NB4 (cell line): ENCODE measurements at regions not wholly inside any gene's neighbourhood (a gene's known extent, or its start where the extent isn't known, plus 50 kb on each side); places are given as distances from the start of the nearest gene placed in this dataset.

Experiments used
- DNase-seq: peaks from one replicate; pipeline ENCODE4 v3.0.0; 2010; ENCODE audit warnings: low read depth
- H3K4me3 ChIP-seq: one replicate; pipeline ENCODE4 v1.5.1; 2011; ENCODE audit warnings: mild to moderate bottlenecking, low read depth, low read length, moderate library complexity
- MYC ChIP-seq: IDR thresholded peaks from 2 replicates; pipeline ENCODE4 v1.6.1; 2011; ENCODE audit warnings: low read depth, low read length
- POLR2A ChIP-seq: IDR thresholded peaks from 2 replicates; pipeline ENCODE4 v1.6.1; 2011; ENCODE audit warnings: mild to moderate bottlenecking; ENCODE audit not compliant: insufficient read length; ENCODE audit errors: extremely low read depth
- TF ChIP-seq, protein P1 (sequence below): IDR thresholded peaks from one replicate; pipeline ENCODE4 v1.5.1; 2012; ENCODE audit warnings: low read depth, low read length
- TF ChIP-seq, protein P2 (sequence below): IDR thresholded peaks from 2 replicates; pipeline ENCODE4 v1.6.1; 2011; ENCODE audit warnings: low read depth, low read length

DNA sequence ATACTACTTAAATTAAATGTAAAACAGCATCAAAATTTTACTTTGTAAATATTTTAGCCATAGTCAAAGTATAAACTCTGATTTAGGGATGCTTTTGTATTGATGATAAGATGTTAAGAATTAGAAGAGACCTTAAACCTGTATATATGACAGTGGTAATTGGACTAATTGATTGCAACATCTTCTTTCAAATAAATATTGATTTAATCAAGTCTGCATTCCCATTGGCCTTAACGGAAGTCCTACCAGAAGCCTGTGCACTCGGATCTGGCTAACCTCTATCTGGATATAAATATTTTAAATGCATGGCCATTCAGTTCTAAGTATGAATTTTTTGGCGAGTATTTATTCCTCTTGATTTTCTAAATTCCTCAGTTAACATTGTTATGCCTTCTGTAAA, 856.1 kb downstream of the USP25 start:
- H3K4me3 ChIP-seq = no peak overlapping the region
- no peak for DNase-seq

DNA sequence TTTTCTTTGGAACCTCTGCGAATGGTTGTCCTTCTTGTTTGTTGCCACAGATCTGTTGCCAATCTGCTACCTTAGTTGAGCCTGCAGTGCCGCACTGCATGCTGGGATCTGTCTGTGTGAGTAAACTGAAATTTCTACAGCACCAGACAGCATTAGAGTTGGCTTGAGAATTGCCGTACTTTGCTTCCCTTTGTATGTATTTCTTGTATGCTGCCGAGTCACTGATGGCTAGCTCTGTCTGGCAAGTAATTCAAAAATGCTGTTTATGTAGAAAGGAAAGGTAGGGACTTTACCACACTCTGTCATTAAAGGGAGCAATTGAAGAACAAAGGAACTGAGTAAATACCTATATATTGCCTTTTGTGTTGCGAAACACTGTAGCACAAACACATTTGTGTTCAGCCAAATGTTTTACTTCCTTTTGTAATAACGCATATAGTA, 857.4 kb downstream of the USP25 start:
- TF ChIP-seq, protein P1, sequence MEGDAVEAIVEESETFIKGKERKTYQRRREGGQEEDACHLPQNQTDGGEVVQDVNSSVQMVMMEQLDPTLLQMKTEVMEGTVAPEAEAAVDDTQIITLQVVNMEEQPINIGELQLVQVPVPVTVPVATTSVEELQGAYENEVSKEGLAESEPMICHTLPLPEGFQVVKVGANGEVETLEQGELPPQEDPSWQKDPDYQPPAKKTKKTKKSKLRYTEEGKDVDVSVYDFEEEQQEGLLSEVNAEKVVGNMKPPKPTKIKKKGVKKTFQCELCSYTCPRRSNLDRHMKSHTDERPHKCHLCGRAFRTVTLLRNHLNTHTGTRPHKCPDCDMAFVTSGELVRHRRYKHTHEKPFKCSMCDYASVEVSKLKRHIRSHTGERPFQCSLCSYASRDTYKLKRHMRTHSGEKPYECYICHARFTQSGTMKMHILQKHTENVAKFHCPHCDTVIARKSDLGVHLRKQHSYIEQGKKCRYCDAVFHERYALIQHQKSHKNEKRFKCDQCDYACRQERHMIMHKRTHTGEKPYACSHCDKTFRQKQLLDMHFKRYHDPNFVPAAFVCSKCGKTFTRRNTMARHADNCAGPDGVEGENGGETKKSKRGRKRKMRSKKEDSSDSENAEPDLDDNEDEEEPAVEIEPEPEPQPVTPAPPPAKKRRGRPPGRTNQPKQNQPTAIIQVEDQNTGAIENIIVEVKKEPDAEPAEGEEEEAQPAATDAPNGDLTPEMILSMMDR = no peak
- TF ChIP-seq POLR2A (no peak), MYC (no peak)
- TF ChIP-seq, protein P2, sequence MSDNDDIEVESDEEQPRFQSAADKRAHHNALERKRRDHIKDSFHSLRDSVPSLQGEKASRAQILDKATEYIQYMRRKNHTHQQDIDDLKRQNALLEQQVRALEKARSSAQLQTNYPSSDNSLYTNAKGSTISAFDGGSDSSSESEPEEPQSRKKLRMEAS = no peak
- peak; percentile 9 for DNase-seq
- H3K4me3 ChIP-seq = no peak overlapping the region

More for the DNA sequence above, 856.1 kb downstream of the USP25 start:
- TF ChIP-seq POLR2A = no peak
- TF ChIP-seq, protein P1 = no peak
- TF ChIP-seq MYC = no peak
- TF ChIP-seq, protein P2 = no peak

DNA sequence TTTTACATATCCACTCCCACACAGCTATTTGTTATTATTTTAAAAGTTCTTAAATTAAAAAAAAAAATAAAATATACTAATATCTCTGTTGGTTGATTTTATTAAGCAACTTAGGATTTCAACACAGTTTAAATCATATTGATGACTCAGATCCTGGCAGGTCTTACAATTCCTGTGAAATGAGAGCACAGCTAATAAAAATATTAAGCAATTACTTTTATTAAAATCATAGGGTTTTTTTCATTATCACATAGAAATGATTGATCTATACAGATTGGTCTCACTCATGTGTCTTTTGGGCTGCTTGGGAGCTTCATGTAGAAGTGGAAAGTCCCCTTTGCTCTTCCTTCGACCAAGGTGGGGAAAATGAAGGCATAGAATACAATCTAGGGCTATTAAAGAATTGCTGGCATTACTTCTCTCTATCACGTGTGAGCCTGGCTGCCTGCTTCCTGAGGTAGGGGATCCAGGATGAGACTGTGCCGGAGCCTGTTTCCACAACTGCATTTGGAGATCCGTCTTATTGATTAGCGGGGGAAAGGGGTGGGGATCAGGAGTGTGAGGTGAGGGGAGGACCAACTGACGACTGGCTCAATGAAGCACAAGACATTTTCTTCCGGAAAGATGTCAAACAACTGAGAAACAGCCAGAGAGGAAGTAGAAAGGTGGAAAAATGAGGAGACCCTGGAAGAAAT, 858.0 kb downstream of the USP25 start:
- no peak overlapping the region for H3K4me3 ChIP-seq

DNA sequence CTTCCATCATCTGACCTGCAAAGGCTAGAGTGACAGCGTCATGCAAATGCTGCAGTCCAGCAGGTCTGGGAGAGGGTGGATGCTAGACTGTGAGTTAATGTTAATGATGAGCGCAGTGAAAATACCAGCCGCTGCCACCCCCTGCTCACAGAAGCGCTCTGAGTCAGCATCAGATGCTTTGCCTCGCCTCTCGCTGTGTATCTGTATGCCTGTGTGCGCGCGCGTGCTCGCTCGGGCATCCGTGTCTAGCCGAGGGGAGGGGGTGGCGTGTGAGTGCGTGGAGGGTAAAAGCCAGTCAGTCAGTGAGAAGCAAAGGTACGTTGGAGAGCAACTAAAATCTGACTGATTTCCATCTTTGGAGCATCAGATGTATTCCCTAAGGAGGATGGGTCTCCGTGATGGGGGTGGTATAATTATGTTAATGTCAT, 858.7 kb downstream of the USP25 start:
- DNase-seq = no peak
- TF ChIP-seq, protein P2 = no peak
- TF ChIP-seq MYC (no peak), POLR2A (no peak)
- TF ChIP-seq, protein P1 = no peak
- no peak overlapping the region for H3K4me3 ChIP-seq

More for the DNA sequence above, 858.0 kb downstream of the USP25 start:
- TF ChIP-seq MYC (no peak), POLR2A (no peak)
- TF ChIP-seq, protein P2 = no peak
- TF ChIP-seq, protein P1 = no peak
- DNase-seq = no peak

DNA sequence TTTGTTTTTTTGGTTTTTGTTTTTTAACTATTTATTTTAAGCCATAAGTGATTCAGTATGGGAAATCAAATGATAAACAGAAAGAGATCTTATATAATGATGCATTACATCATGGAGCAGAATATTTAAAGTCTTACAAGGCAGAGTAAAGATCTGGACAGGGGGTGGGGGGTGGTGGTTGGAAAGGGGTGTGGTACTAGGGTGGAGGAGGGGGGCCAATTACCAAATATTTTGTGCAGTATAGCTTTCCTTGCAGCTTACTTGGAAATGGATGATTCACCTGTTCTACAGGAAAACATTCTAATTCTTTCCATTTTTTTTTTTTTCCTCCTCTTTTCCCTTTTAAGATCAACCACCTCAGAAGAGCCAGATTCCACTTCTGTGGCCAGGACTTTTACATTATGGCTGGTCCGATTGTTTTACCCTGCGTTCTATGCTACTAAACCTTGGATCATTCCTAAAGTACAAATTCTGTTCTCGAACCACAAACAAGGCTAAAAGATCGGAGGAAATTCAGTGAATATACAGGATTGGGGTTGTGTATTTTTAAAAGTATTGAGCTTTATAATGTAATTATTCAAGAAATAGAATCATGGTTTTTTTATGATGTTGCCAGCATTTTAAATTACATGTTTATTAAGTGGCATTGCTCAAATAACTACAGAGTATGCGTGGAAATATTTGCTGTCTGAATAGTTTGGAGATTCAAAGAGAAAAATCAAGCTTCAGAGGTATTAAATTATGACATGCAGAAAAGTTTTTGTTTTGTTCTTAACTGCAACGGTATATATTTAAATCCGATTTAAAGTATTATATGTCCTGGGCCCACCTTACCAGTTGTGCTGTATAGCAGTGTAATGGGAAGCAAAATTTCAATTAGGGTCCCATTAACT, 859.5 kb downstream of the USP25 start:
- no peak overlapping the region for H3K4me3 ChIP-seq
- DNase-seq = no peak
- TF ChIP-seq, protein P2 = no peak
- TF ChIP-seq MYC (no peak), POLR2A (no peak)
- TF ChIP-seq, protein P1 = no peak
